ENCODE measurements at regions not wholly inside any gene's neighbourhood (a gene's known extent, or its start where the extent isn't known, plus 50 kb on each side); places are given as distances from the start of the nearest gene placed in this dataset.

DNA sequence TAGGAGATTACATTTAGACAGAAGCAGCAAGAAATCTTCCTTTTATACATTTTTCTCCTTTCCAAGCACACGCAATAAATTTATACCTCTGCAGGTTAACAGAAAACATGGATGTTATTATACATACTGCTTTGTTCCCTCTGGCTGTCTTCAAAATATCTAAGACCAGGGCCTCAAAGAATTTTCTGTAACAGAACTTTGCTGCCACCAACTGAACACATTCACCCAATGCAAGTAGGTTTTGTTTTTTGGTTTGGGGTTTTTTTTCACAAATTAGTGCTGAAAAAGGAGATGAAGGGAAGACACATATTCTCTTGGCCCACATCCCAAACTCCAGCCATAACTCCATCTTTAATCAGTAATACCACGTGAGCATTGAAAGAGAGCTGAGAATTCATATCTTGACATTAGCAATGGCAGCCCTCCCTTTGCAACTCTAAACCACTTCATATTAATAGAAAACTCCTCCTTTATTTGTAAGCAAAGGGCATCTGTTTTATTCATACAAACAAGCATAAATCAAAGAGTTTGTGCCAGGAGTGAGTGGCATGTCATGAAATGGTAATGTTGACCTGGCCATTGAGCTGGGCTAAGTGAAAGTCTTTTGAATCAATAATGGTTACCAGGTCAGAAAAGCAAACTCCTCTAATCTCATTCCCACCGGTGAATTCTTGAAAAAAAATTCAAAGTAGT, 150.8 kb upstream of the FSCB start:
- TF ChIP-seq POLR2A (IDR thresholded peaks at IDR 0.05; ENCODE audit: low read depth, low read length) (no peak), POLR2AphosphoS5 (IDR thresholded peaks at IDR 0.05; ENCODE audit: low read depth, low read length) (no peak), TAF1 (IDR thresholded peaks at IDR 0.05; ENCODE audit: borderline replicate concordance, low read depth, low read length) (no peak)
